Upper lobe of left lung (tissue), 6 donors: ENCODE measurements at regions not wholly inside any gene's neighbourhood (a gene's known extent, or its start where the extent isn't known, plus 50 kb on each side); places are given as distances from the start of the nearest gene placed in this dataset.
A peak's percentile ranks its signal among the peaks of the same experiment; 100 is the strongest.

ENCODE experiments used
- ATAC-seq, 2 donors: fragments of 200-7000 bp; cut with Tn5 transposase; one replicate each; pipeline ENCODE4 v1.9.1; 2022; ENCODE audit warnings: mild to moderate bottlenecking in 2 of 2, moderate library complexity in 2 of 2; ENCODE audit not compliant: low FRiP score in 2 of 2
- DNase-seq, 2 donors: peaks; one replicate each; pipeline ENCODE4 v3.0.0-alpha.2; 2019 to 2020
- H3K27ac ChIP-seq, 4 donors: fragments of 200-600 bp; sonication (generic); one replicate each; pipeline ENCODE4 v1.5.1; 2016 to 2019
- H3K27me3 ChIP-seq, 4 donors: fragments of 200-600 bp; sonication (generic); one replicate each; pipeline ENCODE4 v1.5.1; 2017 to 2019
- H3K36me3 ChIP-seq, 4 donors: fragments of 200-600 bp; sonication (generic); one replicate each; pipeline ENCODE4 v1.5.1; 2016 to 2019
- H3K4me1 ChIP-seq, 4 donors: fragments of 200-600 bp; sonication (generic); one replicate each; pipeline ENCODE4 v1.5.1; 2018 to 2019
- H3K4me3 ChIP-seq, 4 donors: fragments of 200-600 bp; sonication (generic); one replicate each; pipeline ENCODE4 v1.5.1; 2017 to 2019; ENCODE audit warnings: mild to moderate bottlenecking in 2 of 4, moderate library complexity in 1 of 4
- H3K9me3 ChIP-seq, 4 donors: fragments of 200-600 bp; sonication (generic); one replicate each; pipeline ENCODE4 v1.5.1; 2018 to 2019
- CTCF ChIP-seq, 6 experiments: fragments of 450-650 bp in 4 of 6; fragments of 200-600 bp in 2 of 6; sonication (generic) in 2 of 6; IDR thresholded peaks; one replicate each; pipeline ENCODE4 v1.5.1; 2016 to 2019; ENCODE audit warnings: antibody characterized with exemption in 6 of 6
- EP300 ChIP-seq, 4 donors: sonication (generic); formaldehyde crosslinking; IDR thresholded peaks; one replicate each; pipeline ENCODE4 v1.5.1; 2017; ENCODE audit warnings: antibody characterized with exemption in 4 of 4, control low read depth in 2 of 4
- POLR2A ChIP-seq, 4 donors: fragments of 450-650 bp; IDR thresholded peaks; one replicate each; pipeline ENCODE4 v1.5.1; 2016 to 2017; ENCODE audit warnings: antibody characterized with exemption in 4 of 4, mild to moderate bottlenecking in 2 of 4
- POLR2AphosphoS5 ChIP-seq, 2 donors: sonication (generic); formaldehyde crosslinking; IDR thresholded peaks; one replicate each; pipeline ENCODE4 v1.5.1; 2017; ENCODE audit warnings: antibody characterized with exemption in 2 of 2
- WGBS, 2 donors: methylation state at CpG; one replicate each; pipeline ENCODE4 v1.1.5; 2017 to 2018; 5-methylcytosine and 5-hydroxymethylcytosine counted together
- donor health status: DM: no; HTN: no; CAD: no; lungs with moderate emphysema.
- donor health status: DM: no; HTN: yes; CAD: no; lungs with severe emphysema.

- Histone ChIP-seq H3K27me3 (no peaks in the 10 kb centered on the region), H3K9me3 (no peaks in the 10 kb centered on the region), H3K4me1 (peaks cover 0 to 12% (median 6%) of the 10 kb centered on the region in 4 donors), H3K4me3 (no peak overlapping the region), H3K36me3 (no peaks in the 10 kb centered on the region), H3K27ac (no peak overlapping the region)
- ATAC-seq (no peak), DNase-seq (no peak)
- 59 to 65% methylated on average over 6 of the region's 6 CpGs for WGBS, 2 donors
- TF ChIP-seq POLR2AphosphoS5 (IDR thresholded peaks at IDR 0.05) = no peak
- TF ChIP-seq POLR2A (IDR thresholded peaks at IDR 0.05) = no peak
- no peak for TF ChIP-seq EP300 (IDR thresholded peaks at IDR 0.05)
- no peak for TF ChIP-seq CTCF (IDR thresholded peaks at IDR 0.05)
Observed at GRCh38 chr7:132034748-132035416, 478.5 kb upstream of the PODXL start.

DNA sequence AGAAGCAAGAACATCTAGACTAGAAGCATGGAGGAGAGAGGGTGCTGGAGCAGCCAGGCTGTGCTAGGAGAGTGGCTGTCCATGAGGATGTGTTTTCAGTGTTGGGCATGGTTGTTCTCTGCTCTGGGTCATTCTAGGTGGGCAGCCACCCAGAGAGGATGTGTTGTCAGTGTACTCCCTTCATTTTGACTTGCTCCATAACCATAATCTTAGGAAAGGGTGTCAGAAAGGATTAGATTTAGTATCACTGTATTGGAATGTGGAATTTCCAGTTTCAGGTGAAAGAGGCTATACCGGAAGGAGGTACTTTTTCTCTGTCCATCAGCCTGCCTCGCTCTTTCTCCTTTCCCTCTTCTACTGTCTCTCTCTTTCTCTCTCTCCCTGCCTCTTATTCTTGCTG lies 474.5 kb upstream of the PODXL start:
- TF ChIP-seq EP300 (IDR thresholded peaks at IDR 0.05) (no peak), POLR2A (IDR thresholded peaks at IDR 0.05) (no peak), POLR2AphosphoS5 (IDR thresholded peaks at IDR 0.05) (no peak), CTCF (IDR thresholded peaks at IDR 0.05) (no peak)
- Histone ChIP-seq H3K9me3 (no peaks in the 10 kb centered on the region), H3K27ac (no peak overlapping the region), H3K27me3 (no peaks in the 10 kb centered on the region), H3K4me1 (peaks cover 0 to 14% (median 6%) of the 10 kb centered on the region in 4 donors), H3K4me3 (no peak overlapping the region), H3K36me3 (no peaks in the 10 kb centered on the region)
- DNase-seq (no peak), ATAC-seq (no peak)
- WGBS, 2 donors = 61 to 72% methylated on average over 2 of the region's 2 CpGs

- no peak overlapping the region for H3K4me3 ChIP-seq
- DNase-seq (no peak), ATAC-seq (peak in 1 of 2 donors; percentile 35)
- H3K9me3 ChIP-seq = no peaks in the 10 kb centered on the region
- H3K27me3 ChIP-seq = no peaks in the 10 kb centered on the region
- H3K36me3 ChIP-seq = no peaks in the 10 kb centered on the region
- peaks cover 0 to 14% (median 6%) of the 10 kb centered on the region in 4 donors for H3K4me1 ChIP-seq
- TF ChIP-seq POLR2AphosphoS5 (IDR thresholded peaks at IDR 0.05) (no peak), POLR2A (IDR thresholded peaks at IDR 0.05) (no peak), CTCF (IDR thresholded peaks at IDR 0.05) (no peak), EP300 (IDR thresholded peaks at IDR 0.05) (no peak)
- no peak overlapping the region for H3K27ac ChIP-seq
- 34 to 49% methylated on average over 3 of the region's 3 CpGs for WGBS, 2 donors
Observed at GRCh38 chr7:132030086-132030568, 473.7 kb upstream of the PODXL start.

GRCh38 chr7:132029369-132030085 lies 473.1 kb upstream of the PODXL start:
- Histone ChIP-seq H3K9me3 (no peaks in the 10 kb centered on the region), H3K4me3 (no peak overlapping the region), H3K27me3 (no peaks in the 10 kb centered on the region), H3K4me1 (peaks cover 0 to 14% (median 6%) of the 10 kb centered on the region in 4 donors), H3K27ac (no peak overlapping the region), H3K36me3 (no peaks in the 10 kb centered on the region)
- TF ChIP-seq CTCF (IDR thresholded peaks at IDR 0.05) (no peak), POLR2AphosphoS5 (IDR thresholded peaks at IDR 0.05) (no peak), EP300 (IDR thresholded peaks at IDR 0.05) (no peak), POLR2A (IDR thresholded peaks at IDR 0.05) (no peak)
- WGBS, 2 donors = 55 to 56% methylated on average over 6 of the region's 6 CpGs
- ATAC-seq = peak in 1 of 2 donors; percentile 8
- DNase-seq = no peak
